Common myeloid progenitor, CD34-positive (primary cell): ENCODE measurements at regions not wholly inside any gene's neighbourhood (a gene's known extent, or its start where the extent isn't known, plus 50 kb on each side); places are given as distances from the start of the nearest gene placed in this dataset.

ENCODE experiments used
- CTCF ChIA-PET: fragments of 350-600 bp; sonication (Branson Sonifier 250); formaldehyde crosslinking; loops from one replicate; lab custom pipeline; 2021; ENCODE audit warnings: antibody characterized with exemption; lab: Charles Lee
- POLR2A ChIA-PET: fragments of 350-600 bp; sonication (Branson Sonifier 250); formaldehyde crosslinking; loops from one replicate; lab custom pipeline; 2021; ENCODE audit warnings: antibody characterized with exemption; lab: Charles Lee
- DNase-seq, 3 donors: peaks; one replicate each; pipeline versions ENCODE4 v3.0.0 to v3.0.0-alpha.2; 2013
- H3K27ac ChIP-seq, 2 experiments: 1 replicate in 1 of 2; 2 replicates in 1 of 2; pipeline ENCODE4 v1.7.0; 2013; ENCODE audit warnings: inconsistent platforms in 2 of 2, low read length in 2 of 2, mild to moderate bottlenecking in 2 of 2, low read depth in 1 of 2, moderate library complexity in 1 of 2; ENCODE audit not compliant: severe bottlenecking in 2 of 2, insufficient read depth in 1 of 2, poor library complexity in 1 of 2
- H3K27me3 ChIP-seq, 5 experiments: replicated peaks in 2 of 5; 1 replicate in 3 of 5; 2 replicates in 2 of 5; pipeline versions ENCODE4 v1.6.1 to v1.7.0; 2013; ENCODE audit warnings: low read length in 4 of 5, mild to moderate bottlenecking in 2 of 5, moderate library complexity in 2 of 5, inconsistent platforms in 1 of 5; ENCODE audit not compliant: insufficient read depth in 5 of 5, control insufficient read depth in 4 of 5
- H3K36me3 ChIP-seq, 4 experiments: 1 replicate in 2 of 4; 2 replicates in 2 of 4; pipeline versions ENCODE4 v1.6.1 to v1.7.0; 2013; ENCODE audit warnings: low read length in 3 of 4, control low read depth in 1 of 4, mild to moderate bottlenecking in 1 of 4; ENCODE audit not compliant: control insufficient read depth in 4 of 4, insufficient read depth in 4 of 4
- H3K4me1 ChIP-seq, 4 experiments: 1 replicate in 3 of 4; 2 replicates in 1 of 4; pipeline versions ENCODE4 v1.6.1 to v1.7.1; 2013; ENCODE audit warnings: low read length in 3 of 4, mild to moderate bottlenecking in 3 of 4, control low read depth in 1 of 4, inconsistent platforms in 1 of 4, moderate library complexity in 1 of 4; ENCODE audit not compliant: control insufficient read depth in 4 of 4, insufficient read depth in 4 of 4; ENCODE audit errors: control extremely low read depth in 1 of 4
- H3K4me3 ChIP-seq, 7 experiments: 1 replicate in 4 of 7; 2 replicates in 3 of 7; pipeline versions ENCODE4 v1.5.1 to v1.7.0; 2013; ENCODE audit warnings: mild to moderate bottlenecking in 7 of 7, low read length in 6 of 7, moderate library complexity in 6 of 7, inconsistent platforms in 2 of 7, low read depth in 2 of 7, control low read depth in 1 of 7; ENCODE audit not compliant: insufficient read depth in 4 of 7, control insufficient read depth in 1 of 7; ENCODE audit errors: extremely low read depth in 1 of 7
- H3K9me3 ChIP-seq, 5 experiments: 1 replicate in 4 of 5; 2 replicates in 1 of 5; pipeline versions ENCODE4 v1.6.1 to v1.7.1; 2013; ENCODE audit warnings: low read length in 4 of 5, mild to moderate bottlenecking in 2 of 5, inconsistent platforms in 1 of 5, low read depth in 1 of 5, moderate library complexity in 1 of 5; ENCODE audit not compliant: control insufficient read depth in 4 of 5, insufficient read depth in 2 of 5; ENCODE audit errors: control extremely low read depth in 1 of 5
- WGBS: methylation state at CpG from one replicate; pipeline ENCODE4 v1.1.5; 2013; ENCODE audit not compliant: insufficient coverage; 5-methylcytosine and 5-hydroxymethylcytosine counted together

GRCh38 chr6:71053475-71053874, 96.6 kb upstream of the B3GAT2 start:
- WGBS = no CpG with 5 or more reads among the region's 4 CpGs
- no peaks in the 10 kb centered on the region for H3K36me3 ChIP-seq
- no peak overlapping the region for H3K27ac ChIP-seq
- DNase-seq = no peak
- no peaks in the 10 kb centered on the region for H3K4me1 ChIP-seq
- H3K27me3 ChIP-seq = no peaks in the 10 kb centered on the region
- H3K9me3 ChIP-seq = no peaks in the 10 kb centered on the region
- CTCF ChIA-PET = no interaction called here
- H3K4me3 ChIP-seq = no peak overlapping the region
- POLR2A ChIA-PET = no interaction called here

- Histone ChIP-seq H3K9me3 (peaks cover 0 to 1% (median 0%) of the 10 kb centered on the region in 5 experiments), H3K4me3 (no peak overlapping the region), H3K36me3 (no peaks in the 10 kb centered on the region), H3K27ac (no peak overlapping the region), H3K27me3 (no peaks in the 10 kb centered on the region), H3K4me1 (no peaks in the 10 kb centered on the region)
- ChIA-PET CTCF (no interaction called here), POLR2A (no interaction called here)
- no peak for DNase-seq
- no CpG with 5 or more reads among the region's 2 CpGs for WGBS
Observed at GRCh38 chr6:71056656-71057055, 99.8 kb upstream of the B3GAT2 start.

GRCh38 chr6:71066153-71066552, 109.3 kb upstream of the B3GAT2 start:
- ChIA-PET CTCF (no interaction called here), POLR2A (no interaction called here)
- no peaks in the 10 kb centered on the region for H3K27me3 ChIP-seq
- no CpG with 5 or more reads among the region's 1 CpG for WGBS
- no peak overlapping the region for H3K4me3 ChIP-seq
- no peak for DNase-seq
- H3K9me3 ChIP-seq = peaks cover 0 to 1% (median 0%) of the 10 kb centered on the region in 5 experiments
- H3K36me3 ChIP-seq = no peaks in the 10 kb centered on the region
- H3K27ac ChIP-seq = no peak overlapping the region
- no peaks in the 10 kb centered on the region for H3K4me1 ChIP-seq

GRCh38 chr6:71067816-71068215, 111.0 kb upstream of the B3GAT2 start:
- H3K4me1 ChIP-seq = no peaks in the 10 kb centered on the region
- no peak overlapping the region for H3K27ac ChIP-seq
- H3K4me3 ChIP-seq = no peak overlapping the region
- H3K36me3 ChIP-seq = no peaks in the 10 kb centered on the region
- POLR2A ChIA-PET = no interaction called here
- H3K9me3 ChIP-seq = no peaks in the 10 kb centered on the region
- DNase-seq = no peak
- no peaks in the 10 kb centered on the region for H3K27me3 ChIP-seq
- 90% methylated on average over 5 of the region's 5 CpGs for WGBS
- CTCF ChIA-PET = no interaction called here

- Histone ChIP-seq H3K27me3 (no peaks in the 10 kb centered on the region), H3K36me3 (no peaks in the 10 kb centered on the region), H3K27ac (no peak overlapping the region), H3K4me1 (no peaks in the 10 kb centered on the region), H3K9me3 (peaks cover 0 to 6% (median 0%) of the 10 kb centered on the region in 5 experiments), H3K4me3 (no peak overlapping the region)
- ChIA-PET CTCF (interaction anchor here (0.6 kb wide), 1 partner anchor 609 kb away, joined by 3 read pairs; no protein-coding TSS in a partner anchor), POLR2A (no interaction called here)
- WGBS = 100% methylated on average over 3 of the region's 3 CpGs
- DNase-seq = no peak
Observed at GRCh38 chr6:71072508-71072907, 115.6 kb upstream of the B3GAT2 start.

- H3K36me3 ChIP-seq = no peaks in the 10 kb centered on the region
- no peak overlapping the region for H3K4me3 ChIP-seq
- H3K4me1 ChIP-seq = no peaks in the 10 kb centered on the region
- peaks cover 2 to 23% (median 5%) of the 10 kb centered on the region in 5 experiments for H3K9me3 ChIP-seq
- CTCF ChIA-PET = no interaction called here
- WGBS = no CpG with 5 or more reads among the region's 2 CpGs
- DNase-seq = no peak
- H3K27me3 ChIP-seq = no peaks in the 10 kb centered on the region
- POLR2A ChIA-PET = no interaction called here
- no peak overlapping the region for H3K27ac ChIP-seq
Observed at GRCh38 chr6:71077655-71078054, 120.8 kb upstream of the B3GAT2 start.

- no peak overlapping the region for H3K4me3 ChIP-seq
- no peaks in the 10 kb centered on the region for H3K4me1 ChIP-seq
- H3K9me3 ChIP-seq = peaks cover 2 to 23% (median 5%) of the 10 kb centered on the region in 5 experiments
- CTCF ChIA-PET = no interaction called here
- H3K27me3 ChIP-seq = no peaks in the 10 kb centered on the region
- POLR2A ChIA-PET = no interaction called here
- no peak overlapping the region for H3K27ac ChIP-seq
- no peak for DNase-seq
- no peaks in the 10 kb centered on the region for H3K36me3 ChIP-seq
- no CpG with 5 or more reads among the region's 1 CpG for WGBS
Observed at GRCh38 chr6:71079677-71080076, 122.8 kb upstream of the B3GAT2 start.
